HEK293 (cell line): ENCODE measurements at regions not wholly inside any gene's neighbourhood (a gene's known extent, or its start where the extent isn't known, plus 50 kb on each side); places are given as distances from the start of the nearest gene placed in this dataset.
A peak's percentile ranks its signal among the peaks of the same experiment; 100 is the strongest.

Experiments
- ATF2 ChIP-seq: fragments of 450-650 bp; formaldehyde crosslinking; IDR thresholded peaks from 2 replicates; pipeline ENCODE4 v1.5.1; 2016; ENCODE audit warnings: missing biosample characterization, missing genetic modification characterization, low read depth
- CTCF ChIP-seq: fragments of 450-650 bp; formaldehyde crosslinking; IDR thresholded peaks from 2 replicates; pipeline ENCODE4 v1.5.1; 2016; ENCODE audit warnings: missing biosample characterization, missing genetic modification characterization
- GLI2 ChIP-seq: fragments of 450-650 bp; formaldehyde crosslinking; IDR thresholded peaks from 2 replicates; pipeline ENCODE4; 2017; ENCODE audit warnings: missing biosample characterization, missing genetic modification characterization, low read depth, borderline replicate concordance
- KLF1 ChIP-seq: fragments of 450-650 bp; formaldehyde crosslinking; IDR thresholded peaks from 2 replicates; pipeline ENCODE4 v1.5.1; 2016; ENCODE audit warnings: missing biosample characterization, missing genetic modification characterization
- RBAK ChIP-seq: fragments of 450-650 bp; formaldehyde crosslinking; IDR thresholded peaks from 2 replicates; pipeline ENCODE4 v1.5.1; 2016; ENCODE audit warnings: missing biosample characterization, missing genetic modification characterization
- TRIM28 ChIP-seq: IDR thresholded peaks from 2 replicates; pipeline ENCODE4 v1.6.1; 2011; ENCODE audit warnings: low read length, control low read depth, borderline replicate concordance
- ZBTB11 ChIP-seq: fragments of 450-650 bp; formaldehyde crosslinking; conservative IDR thresholded peaks from 2 replicates; pipeline ENCODE4 v1.5.1; 2016; ENCODE audit warnings: low read depth, missing biosample characterization, missing genetic modification characterization
- ZBTB48 ChIP-seq: fragments of 450-650 bp; formaldehyde crosslinking; IDR thresholded peaks from 2 replicates; pipeline ENCODE4 v1.5.1; 2016; ENCODE audit warnings: missing biosample characterization, missing genetic modification characterization
- ZBTB49 ChIP-seq: fragments of 450-650 bp; formaldehyde crosslinking; IDR thresholded peaks from 2 replicates; pipeline ENCODE4 v1.5.1; 2016; ENCODE audit warnings: missing biosample characterization, missing genetic modification characterization, low read depth
- ZNF155 ChIP-seq: fragments of 450-650 bp; formaldehyde crosslinking; IDR thresholded peaks from 2 replicates; pipeline ENCODE4 v1.5.1; 2016; ENCODE audit warnings: missing biosample characterization, missing genetic modification characterization
- ZNF202 ChIP-seq: fragments of 450-650 bp; formaldehyde crosslinking; IDR thresholded peaks from 2 replicates; pipeline ENCODE4 v1.5.1; 2016; ENCODE audit warnings: missing biosample characterization, missing genetic modification characterization, borderline replicate concordance
- ZNF280D ChIP-seq: fragments of 450-650 bp; formaldehyde crosslinking; IDR thresholded peaks from 2 replicates; pipeline ENCODE4 v1.5.1; 2016; ENCODE audit warnings: missing biosample characterization, missing genetic modification characterization
- ZNF341 ChIP-seq: fragments of 450-650 bp; formaldehyde crosslinking; IDR thresholded peaks from 2 replicates; pipeline ENCODE4; 2016; ENCODE audit warnings: low read depth, missing biosample characterization, missing genetic modification characterization
- ZNF518A ChIP-seq: fragments of 450-650 bp; formaldehyde crosslinking; conservative IDR thresholded peaks from 2 replicates; pipeline ENCODE4 v1.5.1; 2016; ENCODE audit warnings: low read depth, missing biosample characterization, missing genetic modification characterization
- ZNF571 ChIP-seq: fragments of 450-650 bp; formaldehyde crosslinking; IDR thresholded peaks from 2 replicates; pipeline ENCODE4 v1.5.0; 2017; ENCODE audit warnings: missing biosample characterization, missing genetic modification characterization
- ZNF596 ChIP-seq: fragments of 450-650 bp; IDR thresholded peaks from 2 replicates; pipeline ENCODE4 v1.5.0; 2018; ENCODE audit warnings: missing biosample characterization, mild to moderate bottlenecking, missing genetic modification characterization, moderate library complexity
- ZNF600 ChIP-seq: fragments of 450-650 bp; formaldehyde crosslinking; IDR thresholded peaks from 2 replicates; pipeline ENCODE4 v1.5.1; 2016; ENCODE audit warnings: missing biosample characterization, missing genetic modification characterization
- ZNF677 ChIP-seq: fragments of 450-650 bp; IDR thresholded peaks from 2 replicates; pipeline ENCODE4 v1.5.0; 2018; ENCODE audit warnings: missing biosample characterization, mild to moderate bottlenecking, missing genetic modification characterization, moderate library complexity
- ZNF776 ChIP-seq: fragments of 450-650 bp; formaldehyde crosslinking; IDR thresholded peaks from 2 replicates; pipeline ENCODE4 v1.5.0; 2017; ENCODE audit warnings: missing biosample characterization, missing genetic modification characterization, borderline replicate concordance
- ZSCAN4 ChIP-seq: fragments of 450-650 bp; formaldehyde crosslinking; IDR thresholded peaks from 2 replicates; pipeline ENCODE4 v1.5.1; 2017; ENCODE audit warnings: missing biosample characterization, missing genetic modification characterization

- TF ChIP-seq ATF2 (tag by site-specific recombination) = no peak
- TF ChIP-seq ZNF677 = no peak
- TF ChIP-seq TRIM28 = peak; percentile 27; the same call in 1 of the 2 replicates
- TF ChIP-seq ZNF596 (tag by site-specific recombination) = no peak
- no peak for TF ChIP-seq KLF1 (tag by site-specific recombination)
- no peak for TF ChIP-seq ZNF571 (tag by site-specific recombination)
- no peak for TF ChIP-seq ZNF341 (tag by site-specific recombination)
- TF ChIP-seq ZNF600 = no peak
- TF ChIP-seq ZSCAN4 (tag by site-specific recombination) = no peak
- no peak for TF ChIP-seq ZBTB48 (tag by site-specific recombination)
- TF ChIP-seq ZNF776 (tag by site-specific recombination) = no peak
- peak; percentile 32; the same call in 1 of the 2 replicates for TF ChIP-seq ZNF518A (tag by site-specific recombination)
- no peak for TF ChIP-seq ZBTB11 (tag by site-specific recombination)
- TF ChIP-seq ZNF280D = peak; percentile 87; the same call in 1 of the 2 replicates
- 0 out of 2 replicates have a peak, but pooled peaks have one; percentile 14 for TF ChIP-seq CTCF (tag by site-specific recombination)
- TF ChIP-seq RBAK = no peak
- no peak for TF ChIP-seq ZNF202
- no peak for TF ChIP-seq ZNF155 (tag by site-specific recombination)
- no peak for TF ChIP-seq GLI2 (tag by site-specific recombination)
- TF ChIP-seq ZBTB49 = no peak
Measured at GRCh38 chr12:126069549-126070165, 1004.4 kb downstream of the AACS start (continued).
